ENCODE measurements at regions not wholly inside any gene's neighbourhood (a gene's known extent, or its start where the extent isn't known, plus 50 kb on each side); places are given as distances from the start of the nearest gene placed in this dataset.

GRCh38 chr12:27163894-27164293 is 80.2 kb upstream of the STK38L start:
- TF ChIP-seq CTCF (IDR thresholded peaks at IDR 0.05) (no peak), SIN3A (IDR thresholded peaks at IDR 0.05; ENCODE audit: borderline replicate concordance, insufficient read depth, low read depth, low read length) (no peak), TCF7L2 (IDR thresholded peaks at IDR 0.05; ENCODE audit: low read depth, low read length) (no peak), POLR2AphosphoS5 (IDR thresholded peaks at IDR 0.05; ENCODE audit: low read depth, low read length) (no peak), REST (IDR thresholded peaks at IDR 0.05; ENCODE audit: insufficient read depth in 1 of 2, low read depth in 2 of 2, low read length in 1 of 2) (no peak)

Measured in Panc1 (cell line).